ENCODE measurements at regions not wholly inside any gene's neighbourhood (a gene's known extent, or its start where the extent isn't known, plus 50 kb on each side); places are given as distances from the start of the nearest gene placed in this dataset.

DNA sequence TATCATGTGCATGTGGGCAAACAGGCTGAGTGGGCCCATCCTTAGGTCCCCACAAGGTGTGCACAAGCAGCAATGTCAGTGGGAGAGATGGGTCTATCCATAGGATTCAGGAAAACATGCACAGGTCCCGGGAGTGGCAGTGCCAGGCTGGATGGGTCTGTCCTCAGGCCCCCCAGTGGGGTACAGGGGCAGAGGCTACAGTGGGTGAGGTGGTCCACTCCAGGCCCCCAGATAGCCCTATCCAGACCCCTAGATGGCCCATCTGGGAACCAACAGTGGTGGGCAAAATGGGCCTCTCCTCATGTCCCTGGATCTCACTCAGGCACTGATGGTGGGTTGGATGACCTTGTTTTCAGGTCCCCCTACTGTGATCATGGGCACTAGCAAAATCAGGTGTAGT lies 277.8 kb upstream of the SYT1 start:
- TF ChIP-seq, protein P1, sequence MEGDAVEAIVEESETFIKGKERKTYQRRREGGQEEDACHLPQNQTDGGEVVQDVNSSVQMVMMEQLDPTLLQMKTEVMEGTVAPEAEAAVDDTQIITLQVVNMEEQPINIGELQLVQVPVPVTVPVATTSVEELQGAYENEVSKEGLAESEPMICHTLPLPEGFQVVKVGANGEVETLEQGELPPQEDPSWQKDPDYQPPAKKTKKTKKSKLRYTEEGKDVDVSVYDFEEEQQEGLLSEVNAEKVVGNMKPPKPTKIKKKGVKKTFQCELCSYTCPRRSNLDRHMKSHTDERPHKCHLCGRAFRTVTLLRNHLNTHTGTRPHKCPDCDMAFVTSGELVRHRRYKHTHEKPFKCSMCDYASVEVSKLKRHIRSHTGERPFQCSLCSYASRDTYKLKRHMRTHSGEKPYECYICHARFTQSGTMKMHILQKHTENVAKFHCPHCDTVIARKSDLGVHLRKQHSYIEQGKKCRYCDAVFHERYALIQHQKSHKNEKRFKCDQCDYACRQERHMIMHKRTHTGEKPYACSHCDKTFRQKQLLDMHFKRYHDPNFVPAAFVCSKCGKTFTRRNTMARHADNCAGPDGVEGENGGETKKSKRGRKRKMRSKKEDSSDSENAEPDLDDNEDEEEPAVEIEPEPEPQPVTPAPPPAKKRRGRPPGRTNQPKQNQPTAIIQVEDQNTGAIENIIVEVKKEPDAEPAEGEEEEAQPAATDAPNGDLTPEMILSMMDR (IDR thresholded peaks at IDR 0.05) = no peak
- TF ChIP-seq EP300 (IDR thresholded peaks at IDR 0.05) = no peak
